ENCODE measurements at regions not wholly inside any gene's neighbourhood (a gene's known extent, or its start where the extent isn't known, plus 50 kb on each side); places are given as distances from the start of the nearest gene placed in this dataset.
"Not testable (repeated sequence)": the region's sequence is repeated elsewhere in the genome, so short reads cannot be mapped to it uniquely, and the experiment has no call there.

DNA sequence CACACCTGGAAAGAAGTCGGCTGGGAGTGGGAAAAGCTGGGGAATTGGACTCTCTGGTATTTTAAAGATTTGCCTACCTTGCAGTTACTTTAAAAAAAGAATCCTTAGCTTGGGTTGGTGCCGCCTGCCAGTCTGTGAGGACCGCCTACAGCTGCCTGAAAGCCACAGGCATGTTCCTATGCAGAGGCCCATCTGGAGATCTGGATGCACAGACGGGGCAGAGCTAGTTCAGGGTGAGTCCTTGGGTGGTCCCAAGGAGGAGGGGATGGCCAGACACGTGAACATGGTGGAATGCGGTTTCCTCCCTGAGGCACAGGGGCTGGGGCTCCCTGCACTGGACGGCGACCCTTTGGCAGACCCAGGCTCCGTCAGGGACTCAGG, 113.2 kb upstream of the IQSEC1 start:
- no peak for DNase-seq
- Histone ChIP-seq H3K9me3 (ENCODE audit: control insufficient read depth, low read length) (no peaks in the 10 kb centered on the region), H3K36me3 (ENCODE audit: control insufficient read depth, insufficient read depth, low read length) (no peaks in the 10 kb centered on the region), H3K27me3 (replicated peaks; ENCODE audit: control insufficient read depth, insufficient read depth, low read length, poor library complexity, severe bottlenecking) (no peaks in the 10 kb centered on the region), H3K4me3 (ENCODE audit: insufficient read depth, low read depth, low read length, poor library complexity, severe bottlenecking) (no peak overlapping the region), H3K4me1 (ENCODE audit: control insufficient read depth, insufficient read depth, low read length, poor library complexity, severe bottlenecking) (peaks cover 10% of the 10 kb centered on the region), H3K27ac (ENCODE audit: insufficient read depth, low read length, poor library complexity, severe bottlenecking) (no peak overlapping the region)

DNA sequence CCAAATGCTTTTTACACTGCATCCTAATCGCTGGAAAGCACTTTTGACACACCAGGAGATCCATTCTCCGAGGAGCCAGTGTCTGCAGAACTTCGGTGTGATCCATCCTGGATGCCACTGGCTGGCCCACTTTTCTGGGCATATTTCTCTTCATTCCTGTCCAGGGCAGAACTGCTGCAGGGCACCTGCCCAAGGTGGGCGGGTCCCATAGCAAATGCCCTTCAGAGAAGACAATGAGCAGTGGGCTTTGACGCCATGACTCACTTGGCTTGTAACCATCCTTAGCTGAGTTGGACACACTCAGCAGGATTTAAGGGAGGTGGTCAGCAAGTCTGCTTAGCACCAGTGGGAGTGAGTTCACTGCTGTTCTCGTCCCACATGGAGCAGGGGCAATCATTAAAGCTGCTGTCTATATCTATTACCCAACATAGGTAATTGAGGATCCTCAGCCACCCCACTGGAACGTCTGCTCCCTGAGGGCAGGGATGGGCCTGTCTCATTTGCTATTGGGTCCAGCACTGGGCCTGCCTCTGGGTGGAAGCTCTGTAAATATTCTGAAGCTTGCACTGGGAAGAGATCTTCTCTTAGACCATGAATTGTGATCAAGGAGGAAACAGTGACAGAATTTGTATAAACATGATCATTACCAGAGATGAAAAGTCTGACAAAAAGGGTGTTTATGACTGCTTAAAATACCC, 112.7 kb upstream of the IQSEC1 start:
- no peaks in the 10 kb centered on the region for H3K9me3 ChIP-seq (ENCODE audit: control insufficient read depth, low read length)
- no peak overlapping the region for H3K27ac ChIP-seq (ENCODE audit: insufficient read depth, low read length, poor library complexity, severe bottlenecking)
- no peak overlapping the region for H3K4me3 ChIP-seq (ENCODE audit: insufficient read depth, low read depth, low read length, poor library complexity, severe bottlenecking)
- no peaks in the 10 kb centered on the region for H3K36me3 ChIP-seq (ENCODE audit: control insufficient read depth, insufficient read depth, low read length)
- H3K27me3 ChIP-seq (replicated peaks; ENCODE audit: control insufficient read depth, insufficient read depth, low read length, poor library complexity, severe bottlenecking) = no peaks in the 10 kb centered on the region
- DNase-seq = no peak
- peaks cover 10% of the 10 kb centered on the region for H3K4me1 ChIP-seq (ENCODE audit: control insufficient read depth, insufficient read depth, low read length, poor library complexity, severe bottlenecking)

DNA sequence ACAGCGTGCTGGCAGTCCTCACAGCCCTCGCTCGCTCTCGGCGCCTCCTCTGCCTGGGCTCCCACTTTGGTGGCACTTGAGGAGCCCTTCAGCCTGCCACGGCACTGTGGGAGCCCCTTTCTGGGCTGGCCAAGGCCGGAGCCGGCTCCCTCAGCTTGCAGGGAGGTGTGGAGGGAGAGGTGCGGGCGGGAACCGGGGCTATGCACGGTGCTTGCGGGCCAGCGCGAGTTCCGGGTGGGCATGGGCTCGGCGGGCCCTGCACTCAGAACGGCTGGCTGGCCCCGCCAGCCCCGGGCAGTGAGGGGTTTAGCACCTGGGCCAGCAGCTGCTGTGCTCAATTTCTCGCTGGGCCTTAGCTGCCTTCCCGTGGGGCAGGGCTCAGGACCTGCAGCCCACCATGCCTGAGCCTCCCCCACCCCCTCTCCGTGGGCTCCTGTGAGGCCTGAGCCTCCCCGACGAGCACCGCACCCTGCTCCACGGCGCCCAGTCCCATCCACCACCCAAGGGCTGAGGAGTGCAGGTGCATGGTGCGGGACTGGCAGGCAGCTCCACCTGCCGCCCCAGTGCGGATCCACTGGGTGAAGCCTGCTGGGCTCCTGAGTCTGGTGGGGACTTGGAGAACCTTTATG, 106.5 kb upstream of the IQSEC1 start:
- not testable (repeated sequence) for H3K4me1 ChIP-seq (ENCODE audit: control insufficient read depth, insufficient read depth, low read length, poor library complexity, severe bottlenecking); H3K27ac ChIP-seq (ENCODE audit: insufficient read depth, low read length, poor library complexity, severe bottlenecking); H3K36me3 ChIP-seq (ENCODE audit: control insufficient read depth, insufficient read depth, low read length); H3K27me3 ChIP-seq (replicated peaks; ENCODE audit: control insufficient read depth, insufficient read depth, low read length, poor library complexity, severe bottlenecking); H3K4me3 ChIP-seq (ENCODE audit: insufficient read depth, low read depth, low read length, poor library complexity, severe bottlenecking); DNase-seq; H3K9me3 ChIP-seq (ENCODE audit: control insufficient read depth, low read length)

DNA sequence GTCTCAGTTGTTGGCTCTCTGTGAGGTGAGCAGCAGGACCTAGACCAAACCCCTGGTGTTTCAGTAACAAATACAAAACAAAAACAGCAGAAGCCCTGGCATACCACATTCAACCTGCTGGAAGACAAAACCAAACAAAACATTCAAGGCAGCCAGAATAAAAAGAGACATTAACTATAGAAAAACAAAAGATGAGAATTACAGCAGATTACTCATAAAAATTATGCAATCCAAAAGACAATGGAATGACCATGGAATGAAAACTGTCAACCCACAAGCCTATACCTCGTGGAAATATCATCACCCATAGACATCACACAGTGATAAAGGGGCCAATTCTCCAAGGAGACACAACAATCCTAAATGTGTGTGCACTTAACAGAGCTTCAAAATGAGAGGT, 106.0 kb upstream of the IQSEC1 start:
- no peak overlapping the region for H3K27ac ChIP-seq (ENCODE audit: insufficient read depth, low read length, poor library complexity, severe bottlenecking)
- no peaks in the 10 kb centered on the region for H3K27me3 ChIP-seq (replicated peaks; ENCODE audit: control insufficient read depth, insufficient read depth, low read length, poor library complexity, severe bottlenecking)
- H3K9me3 ChIP-seq (ENCODE audit: control insufficient read depth, low read length) = no peaks in the 10 kb centered on the region
- H3K36me3 ChIP-seq (ENCODE audit: control insufficient read depth, insufficient read depth, low read length) = no peaks in the 10 kb centered on the region
- DNase-seq = no peak
- H3K4me1 ChIP-seq (ENCODE audit: control insufficient read depth, insufficient read depth, low read length, poor library complexity, severe bottlenecking) = no peaks in the 10 kb centered on the region
- H3K4me3 ChIP-seq (ENCODE audit: insufficient read depth, low read depth, low read length, poor library complexity, severe bottlenecking) = no peak overlapping the region

DNA sequence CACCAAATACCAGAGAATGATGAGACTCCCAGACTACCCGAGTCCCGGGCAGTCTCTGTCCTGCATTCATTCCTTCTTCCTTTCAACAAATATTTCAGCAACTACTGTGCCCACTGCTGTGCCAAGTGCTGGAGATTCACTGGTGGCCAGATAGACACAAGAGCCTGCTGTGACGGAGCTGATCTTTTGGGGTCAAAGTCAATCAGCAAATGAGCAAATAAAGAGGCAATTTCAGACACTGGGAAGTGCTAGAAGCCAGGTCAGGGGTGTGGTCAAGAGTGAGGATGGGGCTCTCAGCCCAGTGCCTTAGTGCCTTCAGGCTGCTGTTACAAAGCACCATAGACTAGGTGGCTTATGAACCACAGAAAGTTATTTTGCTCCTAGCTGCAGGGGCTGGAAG, 104.9 kb upstream of the IQSEC1 start:
- Histone ChIP-seq H3K27me3 (replicated peaks; ENCODE audit: control insufficient read depth, insufficient read depth, low read length, poor library complexity, severe bottlenecking) (no peaks in the 10 kb centered on the region), H3K27ac (ENCODE audit: insufficient read depth, low read length, poor library complexity, severe bottlenecking) (no peak overlapping the region), H3K9me3 (ENCODE audit: control insufficient read depth, low read length) (no peaks in the 10 kb centered on the region), H3K4me1 (ENCODE audit: control insufficient read depth, insufficient read depth, low read length, poor library complexity, severe bottlenecking) (no peaks in the 10 kb centered on the region), H3K36me3 (ENCODE audit: control insufficient read depth, insufficient read depth, low read length) (no peaks in the 10 kb centered on the region), H3K4me3 (ENCODE audit: insufficient read depth, low read depth, low read length, poor library complexity, severe bottlenecking) (no peak overlapping the region)
- DNase-seq = no peak

DNA sequence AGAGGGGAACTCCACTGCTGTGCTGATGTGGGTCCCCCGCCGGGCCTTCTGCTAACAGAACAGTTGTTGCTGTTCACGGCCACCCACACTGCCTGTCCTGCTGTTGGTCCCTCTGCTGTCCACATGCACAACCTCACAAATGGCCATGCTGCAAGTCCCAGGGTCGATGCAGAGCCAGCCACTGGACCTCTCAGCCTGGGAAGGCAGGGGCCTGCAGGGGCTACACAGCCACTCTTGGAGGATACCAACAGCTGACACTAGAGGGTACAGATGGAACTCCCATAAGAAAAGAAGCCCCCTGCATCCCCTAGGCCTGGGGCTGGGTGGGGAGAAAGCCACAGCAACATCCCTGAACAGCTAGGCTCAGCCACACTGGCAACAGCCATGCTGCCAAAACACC, 104.4 kb upstream of the IQSEC1 start:
- Histone ChIP-seq H3K36me3 (ENCODE audit: control insufficient read depth, insufficient read depth, low read length) (no peaks in the 10 kb centered on the region), H3K9me3 (ENCODE audit: control insufficient read depth, low read length) (no peaks in the 10 kb centered on the region), H3K4me1 (ENCODE audit: control insufficient read depth, insufficient read depth, low read length, poor library complexity, severe bottlenecking) (no peaks in the 10 kb centered on the region), H3K4me3 (ENCODE audit: insufficient read depth, low read depth, low read length, poor library complexity, severe bottlenecking) (no peak overlapping the region), H3K27me3 (replicated peaks; ENCODE audit: control insufficient read depth, insufficient read depth, low read length, poor library complexity, severe bottlenecking) (no peaks in the 10 kb centered on the region), H3K27ac (ENCODE audit: insufficient read depth, low read length, poor library complexity, severe bottlenecking) (no peak overlapping the region)
- DNase-seq = no peak

DNA sequence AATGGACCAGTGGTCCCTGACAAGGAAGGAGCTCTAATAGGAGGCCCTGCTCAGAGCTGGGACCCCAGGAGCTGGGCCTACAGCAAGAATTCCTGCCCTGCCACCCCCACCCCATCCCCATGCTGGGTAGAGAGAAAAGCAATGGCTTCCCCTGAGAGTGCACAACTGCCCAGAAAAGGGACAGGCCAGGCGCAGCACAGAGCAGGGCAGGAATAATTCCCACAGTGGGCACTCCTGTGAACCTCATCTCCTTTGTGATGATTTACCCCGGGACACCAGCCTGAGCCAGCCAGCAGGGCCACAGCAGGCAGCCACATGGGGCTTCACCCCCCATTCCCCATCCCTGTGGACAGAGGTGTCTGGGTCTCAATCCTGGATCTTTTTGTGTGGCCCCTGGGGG, 104.0 kb upstream of the IQSEC1 start:
- no peaks in the 10 kb centered on the region for H3K9me3 ChIP-seq (ENCODE audit: control insufficient read depth, low read length)
- H3K27me3 ChIP-seq (replicated peaks; ENCODE audit: control insufficient read depth, insufficient read depth, low read length, poor library complexity, severe bottlenecking) = no peaks in the 10 kb centered on the region
- no peak for DNase-seq
- no peak overlapping the region for H3K4me3 ChIP-seq (ENCODE audit: insufficient read depth, low read depth, low read length, poor library complexity, severe bottlenecking)
- no peaks in the 10 kb centered on the region for H3K36me3 ChIP-seq (ENCODE audit: control insufficient read depth, insufficient read depth, low read length)
- no peaks in the 10 kb centered on the region for H3K4me1 ChIP-seq (ENCODE audit: control insufficient read depth, insufficient read depth, low read length, poor library complexity, severe bottlenecking)
- no peak overlapping the region for H3K27ac ChIP-seq (ENCODE audit: insufficient read depth, low read length, poor library complexity, severe bottlenecking)

DNA sequence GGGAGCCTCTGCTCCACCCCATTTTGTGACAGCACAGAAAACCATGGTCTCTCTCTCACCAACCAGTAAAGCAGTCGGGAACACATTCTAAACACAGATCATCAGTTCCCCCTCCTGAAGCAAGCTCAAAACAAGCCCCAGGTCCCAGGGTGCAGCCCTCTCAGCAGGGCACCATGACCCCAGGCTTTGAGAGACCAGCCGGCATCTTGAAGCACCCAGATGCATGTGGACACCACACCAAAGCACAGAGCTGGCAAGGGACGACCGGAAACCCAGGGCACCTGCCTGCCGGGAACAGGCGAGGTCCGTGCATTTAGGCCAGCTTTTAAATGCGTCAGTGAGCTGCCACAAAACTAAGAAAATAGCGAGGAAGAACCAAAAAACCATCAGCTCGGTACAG, 103.2 kb upstream of the IQSEC1 start:
- H3K27ac ChIP-seq (ENCODE audit: insufficient read depth, low read length, poor library complexity, severe bottlenecking) = no peak overlapping the region
- no peak for DNase-seq
- no peak overlapping the region for H3K4me3 ChIP-seq (ENCODE audit: insufficient read depth, low read depth, low read length, poor library complexity, severe bottlenecking)
- no peaks in the 10 kb centered on the region for H3K36me3 ChIP-seq (ENCODE audit: control insufficient read depth, insufficient read depth, low read length)
- H3K27me3 ChIP-seq (replicated peaks; ENCODE audit: control insufficient read depth, insufficient read depth, low read length, poor library complexity, severe bottlenecking) = no peaks in the 10 kb centered on the region
- H3K9me3 ChIP-seq (ENCODE audit: control insufficient read depth, low read length) = no peaks in the 10 kb centered on the region
- no peaks in the 10 kb centered on the region for H3K4me1 ChIP-seq (ENCODE audit: control insufficient read depth, insufficient read depth, low read length, poor library complexity, severe bottlenecking)

DNA sequence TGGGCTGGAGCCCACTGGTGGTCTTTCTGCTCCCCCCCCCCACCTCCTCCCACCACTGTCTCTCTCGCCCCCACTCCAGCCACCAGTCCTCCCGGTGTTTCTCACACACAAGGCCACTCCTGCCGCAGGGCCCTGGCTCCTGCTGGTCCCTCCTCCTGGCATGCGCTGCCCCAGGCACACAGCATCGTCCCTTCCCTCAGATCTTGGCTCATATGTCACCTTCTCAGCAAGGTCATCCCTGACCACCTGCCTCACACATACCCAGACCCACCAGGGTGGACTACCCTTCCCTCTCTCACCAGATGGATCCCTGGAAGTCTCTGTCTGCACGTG, 101.5 kb upstream of the IQSEC1 start:
- no peak overlapping the region for H3K4me3 ChIP-seq (ENCODE audit: insufficient read depth, low read depth, low read length, poor library complexity, severe bottlenecking)
- H3K27ac ChIP-seq (ENCODE audit: insufficient read depth, low read length, poor library complexity, severe bottlenecking) = no peak overlapping the region
- H3K36me3 ChIP-seq (ENCODE audit: control insufficient read depth, insufficient read depth, low read length) = no peaks in the 10 kb centered on the region
- no peaks in the 10 kb centered on the region for H3K27me3 ChIP-seq (replicated peaks; ENCODE audit: control insufficient read depth, insufficient read depth, low read length, poor library complexity, severe bottlenecking)
- DNase-seq = no peak
- no peaks in the 10 kb centered on the region for H3K9me3 ChIP-seq (ENCODE audit: control insufficient read depth, low read length)
- no peaks in the 10 kb centered on the region for H3K4me1 ChIP-seq (ENCODE audit: control insufficient read depth, insufficient read depth, low read length, poor library complexity, severe bottlenecking)

DNA sequence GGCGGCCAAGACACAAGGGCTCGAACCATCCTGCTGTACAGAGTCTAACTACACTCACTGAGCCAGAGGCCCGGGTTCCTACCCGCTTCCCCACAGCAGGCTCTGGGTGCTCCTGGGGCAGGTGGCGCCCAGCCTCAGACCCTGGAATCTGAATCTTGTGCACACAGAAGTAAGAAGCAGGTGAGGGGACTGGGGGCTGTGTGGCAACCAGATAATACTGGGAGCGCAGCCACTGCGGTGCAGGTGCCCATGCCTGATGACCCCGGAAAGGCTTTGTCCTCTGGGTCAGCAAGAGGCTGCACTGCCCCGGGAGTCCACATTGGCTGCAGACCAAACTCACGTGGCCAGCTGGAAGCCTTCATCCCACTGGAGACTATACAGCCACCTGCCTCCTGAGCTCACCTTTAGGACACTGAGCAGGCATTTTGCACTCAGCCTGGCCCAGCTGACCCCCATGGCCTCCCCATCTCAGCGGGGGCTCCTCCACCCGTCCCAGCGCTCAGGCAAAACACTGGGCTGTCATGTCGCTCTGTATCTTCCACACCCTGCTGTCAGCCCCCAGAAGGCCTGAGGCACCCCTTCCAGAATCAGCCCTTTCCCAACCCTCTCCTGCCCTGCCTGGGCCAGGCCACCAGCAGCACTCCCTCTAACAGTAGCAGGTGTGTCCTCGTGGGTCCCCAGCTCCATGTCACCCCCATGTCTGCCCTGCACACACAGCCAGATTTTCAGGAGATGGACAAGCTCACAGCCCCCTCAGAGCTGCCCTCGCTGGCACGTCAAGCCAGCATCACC, 101.0 kb upstream of the IQSEC1 start:
- H3K36me3 ChIP-seq (ENCODE audit: control insufficient read depth, insufficient read depth, low read length) = no peaks in the 10 kb centered on the region
- no peak overlapping the region for H3K4me3 ChIP-seq (ENCODE audit: insufficient read depth, low read depth, low read length, poor library complexity, severe bottlenecking)
- no peaks in the 10 kb centered on the region for H3K4me1 ChIP-seq (ENCODE audit: control insufficient read depth, insufficient read depth, low read length, poor library complexity, severe bottlenecking)
- H3K27ac ChIP-seq (ENCODE audit: insufficient read depth, low read length, poor library complexity, severe bottlenecking) = no peak overlapping the region
- no peak for DNase-seq
- no peaks in the 10 kb centered on the region for H3K27me3 ChIP-seq (replicated peaks; ENCODE audit: control insufficient read depth, insufficient read depth, low read length, poor library complexity, severe bottlenecking)
- no peaks in the 10 kb centered on the region for H3K9me3 ChIP-seq (ENCODE audit: control insufficient read depth, low read length)
